PC-3 (cell line): ENCODE measurements at regions not wholly inside any gene's neighbourhood (a gene's known extent, or its start where the extent isn't known, plus 50 kb on each side); places are given as distances from the start of the nearest gene placed in this dataset.

Experiments
- ATAC-seq: fragments of 200-7000 bp; cut with Tn5 transposase; 2 replicates; pipeline ENCODE4 v1.9.1; 2020; ENCODE audit warnings: mild to moderate bottlenecking, moderate library complexity
- BruUV-seq: library from RNA; stranded (reverse); fragments of 400-500 nt; replicated peaks from 2 replicates; lab custom pipeline; 2021; lab: Mats Ljungman, UMichigan
- CTCF ChIA-PET: fragments of 300-600 bp; sonication (Branson Sonifier 250); formaldehyde crosslinking; loops from one replicate; lab custom pipeline; 2022; ENCODE audit warnings: antibody characterized with exemption; lab: Charles Lee
- POLR2A ChIA-PET: fragments of 300-600 bp; sonication (Branson Sonifier 250); formaldehyde crosslinking; loops from one replicate; lab custom pipeline; 2022; ENCODE audit warnings: antibody characterized with exemption; ENCODE audit not compliant: unreplicated experiment; lab: Charles Lee
- DNase-seq: peaks from one replicate; pipeline ENCODE4 v3.0.0-alpha.2; 2015
- H2AFZ ChIP-seq: fragments of 300-600 bp; sonication (generic); 2 replicates; pipeline ENCODE4 v1.6.0; 2016; ENCODE audit warnings: antibody characterized with exemption, low read length
- H3F3A ChIP-seq: fragments of 300-600 bp; sonication (generic); one replicate; pipeline ENCODE4 v1.6.0; 2017; ENCODE audit warnings: antibody characterized with exemption, low read length, control low read depth, mild to moderate bottlenecking; ENCODE audit not compliant: unreplicated experiment
- H3K27ac ChIP-seq: fragments of 300-600 bp; sonication (generic); 2 replicates; pipeline ENCODE4 v1.5.1; 2016; ENCODE audit warnings: mild to moderate bottlenecking, low read length
- H3K27me3 ChIP-seq: fragments of 300-600 bp; sonication (generic); 2 replicates; pipeline ENCODE4 v1.6.1; 2016; ENCODE audit warnings: low read length, mixed read lengths
- H3K36me3 ChIP-seq: fragments of 300-600 bp; sonication (generic); 2 replicates; pipeline ENCODE4 v1.6.1; 2016; ENCODE audit warnings: low read depth, mixed run types, low read length, mixed read lengths
- H3K4me1 ChIP-seq: fragments of 300-600 bp; sonication (generic); 2 replicates; pipeline ENCODE4 v1.5.1; 2016; ENCODE audit warnings: low read length; ENCODE audit not compliant: insufficient read depth
- H3K4me2 ChIP-seq: fragments of 300-600 bp; sonication (generic); 2 replicates; pipeline ENCODE4 v1.6.0; 2016; ENCODE audit warnings: low read length
- H3K4me3 ChIP-seq: fragments of 300-600 bp; sonication (generic); 2 replicates; pipeline ENCODE4 v1.5.1; 2016; ENCODE audit warnings: mild to moderate bottlenecking, low read length, mixed read lengths
- H3K79me2 ChIP-seq: fragments of 300-600 bp; sonication (generic); 2 replicates; pipeline ENCODE4 v1.6.1; 2017; ENCODE audit warnings: low read length, mixed read lengths
- H3K9ac ChIP-seq: fragments of 300-600 bp; sonication (generic); 2 replicates; pipeline ENCODE4 v1.6.0; 2016; ENCODE audit warnings: mild to moderate bottlenecking, low read length
- H3K9me2 ChIP-seq: fragments of 300-600 bp; sonication (generic); replicated peaks from 2 replicates; pipeline ENCODE4 v1.6.1; 2016; ENCODE audit warnings: mixed run types, low read length, mixed read lengths
- H3K9me3 ChIP-seq: fragments of 300-600 bp; sonication (generic); 2 replicates; pipeline ENCODE4 v1.6.1; 2016; ENCODE audit warnings: low read length, mixed read lengths
- H4K20me1 ChIP-seq: fragments of 300-600 bp; sonication (generic); 2 replicates; pipeline ENCODE4 v1.6.1; 2016; ENCODE audit warnings: low read length, mixed read lengths
- CTCF ChIP-seq: fragments of 300-600 bp; sonication (generic); conservative IDR thresholded peaks from 2 replicates; pipeline ENCODE4 v1.5.1; 2017; ENCODE audit warnings: antibody characterized with exemption, low read depth, mild to moderate bottlenecking, low read length
- EZH2 ChIP-seq: fragments of 300-600 bp; sonication (generic); IDR thresholded peaks from one replicate; pipeline ENCODE4 v1.6.1; 2017; ENCODE audit warnings: antibody characterized with exemption, mild to moderate bottlenecking, low read length; ENCODE audit not compliant: unreplicated experiment
- EZH2phosphoT487 ChIP-seq: fragments of 300-600 bp; sonication (generic); IDR thresholded peaks from 2 replicates; pipeline ENCODE4 v1.6.1; 2018; ENCODE audit warnings: mild to moderate bottlenecking, antibody characterized with exemption, low read length, borderline replicate concordance
- intact Hi-C: fragments of 100-400 bp; cut with micrococcal nuclease; formaldehyde crosslinking; loops from 2 replicates; pipeline ENCODE4 v1.9.0; 2023

DNA sequence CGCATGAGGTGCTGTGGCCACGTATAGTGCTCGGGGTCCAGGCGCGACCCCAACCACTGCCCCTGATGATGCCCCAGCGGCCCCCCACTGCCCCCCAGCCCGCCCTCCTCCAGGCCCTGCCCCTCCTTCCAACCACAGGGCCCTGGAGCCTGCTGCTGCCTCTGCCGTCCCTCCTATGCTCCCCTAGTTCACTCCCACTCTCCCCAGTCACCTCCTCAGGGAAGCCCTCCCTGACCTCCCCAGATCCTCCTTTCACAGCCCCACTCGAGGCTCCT is 93.8 kb downstream of the UNCX start:
- POLR2A ChIA-PET: no interaction called here
- no peak for TF ChIP-seq EZH2phosphoT487
- TF ChIP-seq EZH2: no peak
- TF ChIP-seq CTCF: no peak
- H2AFZ ChIP-seq: no peak overlapping the region
- DNase-seq (no peak), ATAC-seq (no peak)
- no TSS peak for BruUV-seq
- no peaks in the 10 kb centered on the region for H3K9me2 ChIP-seq
- CTCF ChIA-PET: no interaction called here
- no peak overlapping the region for H3K27ac ChIP-seq
- H3K4me1 ChIP-seq: no peaks in the 10 kb centered on the region
- no peak overlapping the region for H3K4me3 ChIP-seq
- H3K9me3 ChIP-seq: no peaks in the 10 kb centered on the region
- H3F3A ChIP-seq: no peaks in the 10 kb centered on the region
- intact Hi-C loops: no loop called here
- peaks cover 32% of the 10 kb centered on the region for H3K27me3 ChIP-seq
- H3K9ac ChIP-seq: no peak overlapping the region
- H3K4me2 ChIP-seq: no peak overlapping the region
- no peaks in the 10 kb centered on the region for H3K79me2 ChIP-seq
- H3K36me3 ChIP-seq: no peaks in the 10 kb centered on the region
- no peaks in the 10 kb centered on the region for H4K20me1 ChIP-seq

- no peaks in the 10 kb centered on the region for H3K79me2 ChIP-seq
- intact Hi-C loops: no loop called here
- DNase-seq (no peak), ATAC-seq (no peak)
- H3K4me2 ChIP-seq: no peak overlapping the region
- no TSS peak for BruUV-seq
- no peaks in the 10 kb centered on the region for H3F3A ChIP-seq
- ChIA-PET CTCF (no interaction called here), POLR2A (no interaction called here)
- no peak overlapping the region for H3K9ac ChIP-seq
- no peaks in the 10 kb centered on the region for H4K20me1 ChIP-seq
- no peaks in the 10 kb centered on the region for H3K9me3 ChIP-seq
- no peak overlapping the region for H2AFZ ChIP-seq
- TF ChIP-seq CTCF (no peak), EZH2 (no peak), EZH2phosphoT487 (no peak)
- H3K9me2 ChIP-seq: no peaks in the 10 kb centered on the region
- no peaks in the 10 kb centered on the region for H3K4me1 ChIP-seq
- H3K27ac ChIP-seq: no peak overlapping the region
- no peak overlapping the region for H3K4me3 ChIP-seq
- no peaks in the 10 kb centered on the region for H3K36me3 ChIP-seq
- H3K27me3 ChIP-seq: peaks cover 7% of the 10 kb centered on the region; the same call in 1 of the 2 replicates
These were observed 96.6 kb downstream of the UNCX start for GRCh38 chr7:1329261-1329660.

- no peaks in the 10 kb centered on the region for H3K4me1 ChIP-seq
- ChIA-PET CTCF (no interaction called here), POLR2A (no interaction called here)
- H3K4me3 ChIP-seq: no peak overlapping the region
- no peak overlapping the region for H3K4me2 ChIP-seq
- no peaks in the 10 kb centered on the region for H4K20me1 ChIP-seq
- H3K9ac ChIP-seq: no peak overlapping the region
- ATAC-seq (no peak), DNase-seq (no peak)
- H3K9me2 ChIP-seq: no peaks in the 10 kb centered on the region
- TF ChIP-seq EZH2phosphoT487 (no peak), EZH2 (no peak), CTCF (no peak)
- intact Hi-C loops: no loop called here
- H3K36me3 ChIP-seq: no peaks in the 10 kb centered on the region
- no peak overlapping the region for H3K27ac ChIP-seq
- H2AFZ ChIP-seq: no peak overlapping the region
- no peaks in the 10 kb centered on the region; the same call in 1 of the 2 replicates for H3K27me3 ChIP-seq
- no peaks in the 10 kb centered on the region for H3K79me2 ChIP-seq
- no peaks in the 10 kb centered on the region for H3K9me3 ChIP-seq
- no TSS peak for BruUV-seq
- no peaks in the 10 kb centered on the region for H3F3A ChIP-seq
These were observed 97.5 kb downstream of the UNCX start for GRCh38 chr7:1329966-1330800.
